Upper lobe of left lung (tissue), 4 donors: ENCODE measurements at regions not wholly inside any gene's neighbourhood (a gene's known extent, or its start where the extent isn't known, plus 50 kb on each side); places are given as distances from the start of the nearest gene placed in this dataset.

Source experiments
- POLR2A ChIP-seq, 4 donors: fragments of 450-650 bp; IDR thresholded peaks; one replicate each; pipeline ENCODE4 v1.5.1; 2016 to 2017; ENCODE audit warnings: antibody characterized with exemption in 4 of 4, mild to moderate bottlenecking in 2 of 4
- POLR2AphosphoS5 ChIP-seq, 2 donors: sonication (generic); formaldehyde crosslinking; IDR thresholded peaks; one replicate each; pipeline ENCODE4 v1.5.1; 2017; ENCODE audit warnings: antibody characterized with exemption in 2 of 2
- TF ChIP-seq, protein P1 (sequence below), 6 experiments: fragments of 450-650 bp in 4 of 6; fragments of 200-600 bp in 2 of 6; sonication (generic) in 2 of 6; IDR thresholded peaks; one replicate each; pipeline ENCODE4 v1.5.1; 2016 to 2019; ENCODE audit warnings: antibody characterized with exemption in 6 of 6

- TF ChIP-seq POLR2AphosphoS5 (IDR thresholded peaks at IDR 0.05) (no peak), POLR2A (IDR thresholded peaks at IDR 0.05) (no peak)
- TF ChIP-seq, protein P1, sequence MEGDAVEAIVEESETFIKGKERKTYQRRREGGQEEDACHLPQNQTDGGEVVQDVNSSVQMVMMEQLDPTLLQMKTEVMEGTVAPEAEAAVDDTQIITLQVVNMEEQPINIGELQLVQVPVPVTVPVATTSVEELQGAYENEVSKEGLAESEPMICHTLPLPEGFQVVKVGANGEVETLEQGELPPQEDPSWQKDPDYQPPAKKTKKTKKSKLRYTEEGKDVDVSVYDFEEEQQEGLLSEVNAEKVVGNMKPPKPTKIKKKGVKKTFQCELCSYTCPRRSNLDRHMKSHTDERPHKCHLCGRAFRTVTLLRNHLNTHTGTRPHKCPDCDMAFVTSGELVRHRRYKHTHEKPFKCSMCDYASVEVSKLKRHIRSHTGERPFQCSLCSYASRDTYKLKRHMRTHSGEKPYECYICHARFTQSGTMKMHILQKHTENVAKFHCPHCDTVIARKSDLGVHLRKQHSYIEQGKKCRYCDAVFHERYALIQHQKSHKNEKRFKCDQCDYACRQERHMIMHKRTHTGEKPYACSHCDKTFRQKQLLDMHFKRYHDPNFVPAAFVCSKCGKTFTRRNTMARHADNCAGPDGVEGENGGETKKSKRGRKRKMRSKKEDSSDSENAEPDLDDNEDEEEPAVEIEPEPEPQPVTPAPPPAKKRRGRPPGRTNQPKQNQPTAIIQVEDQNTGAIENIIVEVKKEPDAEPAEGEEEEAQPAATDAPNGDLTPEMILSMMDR (IDR thresholded peaks at IDR 0.05), result no peak
Observed at GRCh38 chr13:31963631-31964030, 67.9 kb upstream of the FRY start.
